NCI-H345 treated with DMSO at 0.1 percent for 48 hours (cell line): ENCODE measurements at regions not wholly inside any gene's neighbourhood (a gene's known extent, or its start where the extent isn't known, plus 50 kb on each side); places are given as distances from the start of the nearest gene placed in this dataset.

Experiments
- DNase-seq: peaks from one replicate; lab custom pipeline; 2025; ENCODE audit not compliant: unreplicated experiment; lab: John Stamatoyannopoulos, UW

DNA sequence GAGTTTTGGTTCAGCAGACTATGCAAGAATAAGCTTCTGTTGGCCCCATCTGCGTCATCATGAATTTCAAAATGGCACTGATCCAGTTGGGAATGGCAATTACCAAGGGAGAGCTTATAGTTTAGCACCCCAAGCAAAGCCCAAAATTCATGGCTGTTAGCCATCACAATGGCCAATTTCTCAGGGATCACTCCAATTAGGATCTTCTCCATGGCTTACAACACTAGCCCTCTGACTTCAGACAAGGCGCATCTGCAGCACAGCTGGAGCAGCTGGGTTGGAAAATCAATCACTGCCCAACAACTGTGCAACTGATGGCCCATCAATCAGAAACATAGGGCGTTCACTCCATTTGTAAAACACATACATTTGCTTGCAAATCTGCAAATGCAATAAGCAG is 273.6 kb downstream of the SRBD1 start:
- no peak for DNase-seq

DNA sequence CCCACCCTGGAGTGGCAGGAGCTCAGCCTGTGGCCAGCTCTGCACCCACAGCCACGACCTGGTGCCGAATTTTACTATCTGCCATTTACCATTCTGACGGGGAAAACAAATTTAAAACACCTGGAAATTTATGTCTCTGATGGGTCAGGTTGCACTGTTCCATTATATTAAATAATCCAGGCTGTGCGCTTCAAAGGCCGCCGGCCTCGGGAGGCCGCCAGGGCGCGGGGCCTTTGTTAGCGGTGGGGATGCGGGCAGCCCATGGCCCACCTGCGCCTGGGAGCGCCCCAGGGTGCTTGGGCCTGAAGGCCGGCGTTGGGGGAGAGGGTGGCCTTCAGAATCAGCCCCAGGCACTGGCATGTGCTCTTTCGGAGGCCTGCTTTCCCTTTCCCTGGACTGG is 276.9 kb downstream of the SRBD1 start:
- no peak for DNase-seq

DNA sequence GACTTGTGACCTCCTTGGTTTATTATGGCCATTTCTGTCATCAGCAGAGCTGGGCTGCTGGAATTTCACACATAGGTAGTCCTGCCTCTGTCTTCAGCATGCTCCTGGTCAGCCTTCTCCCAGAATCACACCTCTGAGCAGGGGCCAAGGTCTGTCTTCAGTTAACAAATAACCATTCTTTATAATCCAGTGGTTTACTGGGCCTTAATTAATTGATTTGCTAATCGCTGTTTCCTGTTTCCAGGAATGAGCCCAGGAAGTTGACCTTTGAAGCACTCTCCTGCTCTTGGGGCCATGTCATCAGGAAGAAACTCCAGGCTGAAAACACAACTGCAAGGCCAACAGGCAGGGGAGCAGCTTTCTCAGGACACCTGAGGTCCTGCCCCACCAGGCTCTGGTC is 278.5 kb downstream of the SRBD1 start:
- no peak for DNase-seq

DNA sequence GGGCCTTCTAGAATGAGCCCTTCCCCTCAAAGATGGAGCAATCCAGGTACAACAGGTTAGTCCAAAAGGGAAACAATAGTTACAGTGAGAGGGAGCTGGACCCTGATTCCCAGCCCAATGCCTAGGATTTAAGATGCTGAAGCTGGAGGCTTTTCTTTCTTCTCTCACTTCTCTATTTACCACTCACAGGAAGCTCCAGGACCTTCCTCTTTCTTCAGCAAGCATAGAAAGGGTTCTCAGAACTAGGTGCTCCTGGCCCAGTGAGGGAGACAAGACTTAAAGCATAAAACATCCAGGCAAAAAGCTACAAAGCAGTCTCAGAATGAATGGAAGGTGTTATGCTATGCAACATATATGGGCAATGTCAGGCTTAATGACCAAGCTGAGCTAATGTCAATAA is 279.0 kb downstream of the SRBD1 start:
- no peak for DNase-seq

DNA sequence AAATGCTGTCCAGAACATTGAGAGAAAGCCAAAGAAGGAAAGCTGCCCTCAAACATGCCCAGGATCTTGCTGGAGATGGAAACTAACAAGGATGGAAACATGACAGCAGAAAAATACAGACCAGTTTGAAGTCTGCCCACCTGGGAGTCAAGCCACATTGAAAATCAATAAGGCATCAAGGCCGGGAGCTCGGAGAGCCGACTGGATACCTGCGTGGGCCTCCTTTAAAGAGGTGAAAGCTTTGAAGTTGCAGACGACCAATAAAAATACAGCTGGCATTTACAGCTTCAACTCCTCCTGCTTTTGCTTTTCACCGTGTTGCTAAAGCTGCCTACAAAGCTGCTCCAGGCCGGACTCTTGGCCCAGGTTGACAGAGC is 279.7 kb downstream of the SRBD1 start:
- DNase-seq: no peak

DNA sequence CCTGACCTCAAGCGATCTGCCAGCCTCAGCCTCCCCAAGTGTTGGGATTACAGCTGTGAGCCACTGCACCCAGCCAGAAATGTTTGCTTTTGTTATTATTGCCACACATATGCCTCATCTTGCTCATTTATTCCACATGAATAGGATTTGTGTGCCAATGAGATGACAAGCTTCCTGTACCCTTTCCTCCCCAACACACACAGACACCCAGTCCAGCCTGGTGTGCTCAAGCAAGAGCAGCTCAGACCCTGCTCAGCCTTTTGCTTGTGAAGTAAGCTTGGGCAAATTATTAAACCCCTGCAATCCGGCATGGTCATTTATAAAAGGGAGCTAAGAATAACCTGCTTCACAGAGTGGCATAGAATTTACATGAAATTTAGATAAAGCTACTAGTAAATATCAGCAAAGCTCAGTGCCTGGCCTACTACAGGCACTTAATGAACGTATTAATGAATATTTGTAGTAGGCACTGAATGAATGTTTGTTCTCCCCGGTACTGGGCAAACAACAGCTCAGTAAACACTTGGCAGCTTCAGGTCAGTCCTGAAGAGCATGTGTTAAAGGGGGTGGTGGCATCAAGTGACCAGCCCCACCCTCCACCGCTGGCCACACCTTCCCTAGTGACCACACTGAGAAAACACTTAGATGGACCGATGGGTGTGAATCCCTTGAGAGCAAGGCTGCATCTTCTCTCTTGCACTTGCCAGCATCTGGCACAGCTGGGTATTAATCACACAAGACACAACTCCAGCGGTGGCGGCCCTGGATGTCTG is 280.2 kb downstream of the SRBD1 start:
- DNase-seq: no peak

DNA sequence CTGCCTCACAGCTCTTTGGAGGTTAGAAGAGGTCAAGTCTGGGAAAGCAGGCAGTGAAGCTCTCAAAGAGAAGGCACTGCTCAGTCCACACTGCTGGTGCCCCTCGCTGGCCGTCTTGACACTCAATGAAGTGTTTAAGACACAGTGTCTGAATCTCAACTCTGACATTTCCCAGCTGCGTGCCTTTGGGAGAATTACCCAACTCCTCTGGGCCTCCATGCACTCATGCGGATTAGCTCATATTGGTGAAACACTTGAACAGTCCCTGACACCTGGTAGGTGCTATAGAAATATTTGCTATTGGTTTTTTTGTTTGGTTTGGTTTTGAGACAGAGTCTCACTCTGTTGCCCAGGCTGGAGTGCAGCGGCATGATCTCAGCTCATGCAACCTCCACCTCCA is 281.0 kb downstream of the SRBD1 start:
- no peak for DNase-seq

DNA sequence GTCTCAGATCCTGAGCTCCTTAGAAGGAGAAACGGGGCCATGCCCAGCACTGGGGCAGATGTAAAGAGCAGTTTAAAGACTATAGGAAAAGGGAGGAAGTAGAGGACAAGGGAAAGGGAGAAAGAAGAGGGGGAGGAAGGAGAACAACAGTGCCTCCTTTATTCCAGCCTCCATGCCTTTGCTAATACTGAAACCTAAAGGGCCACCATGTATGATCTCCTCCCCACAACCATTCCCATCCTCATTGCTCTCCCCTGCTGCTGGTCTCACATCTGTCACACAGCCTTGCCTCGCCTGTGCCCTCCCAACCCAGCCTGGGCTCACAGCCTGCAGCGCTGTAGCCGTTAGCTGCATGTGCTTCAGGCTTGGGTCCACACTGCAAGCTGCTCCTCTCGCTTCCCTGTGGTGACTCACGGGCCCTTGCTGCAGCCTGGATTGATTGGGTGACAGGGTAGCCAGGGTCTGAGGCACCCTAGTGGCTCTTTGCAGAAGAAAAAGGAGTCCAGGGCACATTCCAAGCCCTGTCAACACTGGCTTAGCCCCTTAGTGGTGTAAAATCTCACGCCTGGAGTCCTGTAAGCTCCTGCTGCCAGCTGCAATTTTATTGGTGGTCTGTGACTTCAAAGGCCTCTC is 281.9 kb downstream of the SRBD1 start:
- no peak for DNase-seq

DNA sequence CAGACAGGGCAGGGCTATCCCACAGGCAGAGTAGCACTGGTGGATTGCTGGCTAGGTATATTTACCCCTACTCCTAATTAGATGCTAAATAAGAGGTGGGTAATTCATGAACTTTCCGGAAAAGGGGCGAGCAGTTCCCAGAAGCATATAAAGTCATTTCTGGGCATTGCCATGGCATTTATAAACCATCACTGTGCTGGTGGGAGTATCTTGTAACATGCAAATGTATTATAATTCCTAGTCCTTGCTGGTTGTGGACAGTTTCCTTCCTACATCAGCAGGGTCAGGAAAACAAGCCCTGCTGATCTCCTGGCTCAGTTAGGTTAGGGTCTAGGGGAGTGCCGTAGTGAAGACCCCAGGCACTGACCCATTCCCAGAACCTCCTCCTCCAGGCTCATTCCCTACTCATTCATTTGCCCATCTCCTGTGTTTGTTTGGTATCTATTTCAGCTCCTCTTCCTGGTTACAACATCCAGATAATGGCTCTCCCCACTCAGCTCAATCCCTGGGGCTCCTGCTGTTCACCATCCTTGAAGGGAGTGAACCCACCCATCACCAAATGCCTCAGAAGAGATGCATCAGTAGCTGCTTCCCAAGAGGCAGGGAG is 282.7 kb downstream of the SRBD1 start:
- no peak for DNase-seq

DNA sequence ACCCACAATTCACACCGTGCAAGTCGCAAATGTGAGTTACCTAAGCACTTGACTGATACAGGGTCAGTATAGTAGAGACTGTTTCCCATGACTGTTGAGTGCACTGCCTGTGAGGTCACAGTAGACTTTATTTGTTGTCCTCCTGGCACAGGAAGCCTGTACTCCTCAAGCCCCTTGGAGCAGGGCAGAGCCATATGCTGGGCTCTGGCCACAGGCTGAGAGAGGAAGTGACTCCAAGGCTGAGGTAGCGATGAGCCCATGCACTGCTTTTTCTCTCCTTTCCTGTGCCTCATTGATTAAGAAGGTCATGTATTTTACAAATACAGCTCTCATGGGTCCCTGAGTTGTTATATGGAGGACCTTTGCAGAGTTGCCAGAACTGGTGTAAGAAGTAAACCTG is 287.7 kb downstream of the SRBD1 start:
- no peak for DNase-seq

DNA sequence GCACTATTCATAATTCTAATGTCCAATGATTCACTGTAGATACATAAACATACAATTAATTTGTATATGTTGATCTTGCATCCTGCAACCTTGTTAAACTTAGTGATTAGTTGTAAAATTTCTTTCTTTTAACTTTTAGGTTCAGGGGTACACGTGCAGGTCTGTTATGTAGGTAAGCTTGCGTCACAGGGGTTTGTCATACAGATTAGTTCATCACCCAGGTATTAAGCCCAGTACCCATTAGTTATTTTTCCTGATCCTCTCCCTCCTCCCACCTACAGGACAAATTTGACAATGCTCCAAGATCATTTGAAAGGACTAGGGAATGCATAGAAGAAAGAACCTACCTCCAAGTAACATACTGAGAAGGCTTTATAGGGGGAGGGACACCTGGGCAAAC is 290.1 kb downstream of the SRBD1 start:
- DNase-seq: no peak

DNA sequence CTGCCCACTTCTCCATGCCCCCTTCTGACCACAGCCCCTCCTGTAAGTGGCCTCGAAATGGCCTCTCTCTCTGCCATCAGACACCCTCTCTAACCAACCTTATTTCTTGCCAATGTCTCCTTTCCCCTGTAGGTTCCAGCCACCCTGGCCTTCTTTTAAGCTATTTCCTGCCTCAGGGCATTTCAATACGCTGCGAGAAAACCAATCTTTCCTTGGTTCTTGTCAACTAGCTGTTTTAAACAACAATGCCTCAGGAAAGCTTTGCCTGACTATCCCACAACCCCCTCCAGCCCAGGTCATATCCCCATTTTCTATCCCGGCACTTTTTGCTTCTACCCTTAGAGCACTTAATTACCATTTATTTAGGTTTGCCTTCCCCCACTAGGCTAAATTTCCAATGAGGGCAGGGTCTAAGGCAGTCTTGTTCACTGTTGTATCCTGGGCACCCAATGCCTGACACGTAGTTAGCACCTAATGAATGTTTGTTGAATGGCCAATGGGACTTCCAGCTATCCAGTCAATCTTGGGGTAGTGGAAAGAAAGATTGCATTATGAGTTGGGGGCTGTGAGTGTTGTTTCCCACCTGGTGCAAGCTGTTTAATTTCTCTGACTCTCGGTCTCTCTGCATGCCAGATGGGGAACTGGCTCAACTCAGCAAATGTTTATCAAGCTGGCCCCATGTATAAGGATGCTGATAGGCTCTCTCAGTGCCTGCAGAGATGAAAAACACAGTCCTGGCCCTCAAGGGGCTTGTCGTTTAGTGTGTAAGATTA is 291.2 kb downstream of the SRBD1 start:
- DNase-seq: no peak

DNA sequence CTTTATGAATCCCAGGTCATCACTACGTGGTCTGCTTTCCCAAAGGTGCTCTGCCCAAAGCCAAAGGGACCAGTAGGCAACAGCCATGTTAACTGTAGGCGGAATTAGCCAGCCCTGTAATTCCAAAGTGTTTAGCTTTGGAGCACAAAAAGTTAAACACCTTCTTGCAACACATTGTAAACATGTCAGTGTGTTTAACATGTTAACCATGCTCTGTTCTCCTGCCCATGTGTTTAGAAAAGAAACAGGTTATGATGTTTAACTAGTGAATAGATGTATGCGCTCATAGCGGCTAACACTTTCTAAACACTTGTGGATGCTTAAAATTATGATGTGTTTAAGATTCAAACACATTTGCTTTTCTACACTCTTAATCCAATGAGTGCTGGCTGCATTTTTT is 292.4 kb downstream of the SRBD1 start:
- no peak for DNase-seq

DNA sequence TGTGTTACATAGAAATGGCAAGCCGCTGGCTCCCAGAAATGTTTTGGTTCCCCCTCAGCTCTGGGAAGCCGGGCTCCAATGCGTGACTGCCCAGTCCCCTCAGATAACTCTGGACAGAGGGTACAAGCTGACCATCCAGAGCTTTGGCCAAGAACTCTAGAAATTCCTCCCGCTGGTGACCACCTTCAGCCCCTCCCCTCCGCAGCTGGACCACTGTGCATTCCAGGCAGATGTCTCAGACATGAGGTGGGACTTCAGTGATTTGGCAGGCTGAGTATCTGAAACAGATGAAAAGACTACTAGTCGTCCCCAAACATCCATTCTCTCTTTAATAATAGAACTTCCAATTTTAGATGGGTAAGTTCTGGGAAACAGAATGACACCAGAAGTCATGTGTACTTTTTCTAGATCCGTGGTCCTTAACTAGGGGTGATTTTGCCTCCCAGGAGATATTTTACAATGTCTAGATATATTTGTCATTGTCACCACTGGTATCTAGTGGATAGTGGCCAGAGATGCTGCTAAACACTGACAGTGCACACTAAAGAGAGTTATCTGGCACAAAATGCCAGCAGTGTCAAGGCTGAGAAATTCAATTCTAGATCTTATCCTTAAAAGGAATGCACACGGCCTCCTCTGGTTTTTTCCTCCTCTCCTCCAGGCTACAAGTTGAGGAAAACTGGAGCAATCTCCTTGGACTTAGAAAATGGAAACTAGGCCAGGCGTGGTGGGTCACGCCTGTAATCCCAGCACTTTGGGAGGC is 294.3 kb downstream of the SRBD1 start:
- DNase-seq: no peak

DNA sequence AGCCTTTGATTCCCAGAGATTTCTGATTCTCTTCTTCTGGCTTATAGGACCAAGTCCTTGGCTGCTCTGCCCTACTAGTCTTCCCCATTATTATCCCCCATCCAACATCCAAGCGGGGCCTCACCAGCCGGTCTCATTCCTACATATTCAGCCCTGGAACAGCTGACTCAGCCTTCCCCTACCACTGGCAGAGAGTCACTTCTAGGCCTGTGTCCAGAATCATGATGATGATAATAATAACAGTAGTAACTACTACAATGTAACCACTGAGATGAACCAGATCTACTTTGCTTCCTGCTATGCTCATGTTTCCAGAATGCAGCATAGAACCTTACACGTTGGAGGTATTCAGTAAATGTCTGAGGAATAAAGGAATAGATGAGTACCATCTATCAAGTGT is 295.2 kb downstream of the SRBD1 start:
- DNase-seq: no peak

DNA sequence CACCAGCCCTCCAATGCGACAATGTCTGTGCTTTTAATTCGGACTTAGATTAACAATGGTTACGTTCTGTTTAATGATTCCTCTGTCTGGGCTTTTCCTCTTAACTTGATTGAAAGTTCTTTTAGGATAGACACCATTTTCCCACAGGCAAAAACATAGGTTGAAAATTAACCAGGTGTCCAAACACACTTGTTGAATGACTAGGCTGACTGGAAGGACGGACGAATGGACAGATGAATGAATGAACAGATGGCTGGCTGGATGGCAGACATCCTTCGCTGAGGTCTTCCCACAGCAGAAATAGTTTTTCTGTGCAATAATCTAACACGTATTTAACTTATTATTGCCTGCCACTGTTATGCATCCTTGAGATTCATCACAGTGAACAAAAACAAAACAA is 298.8 kb downstream of the SRBD1 start:
- DNase-seq: no peak

DNA sequence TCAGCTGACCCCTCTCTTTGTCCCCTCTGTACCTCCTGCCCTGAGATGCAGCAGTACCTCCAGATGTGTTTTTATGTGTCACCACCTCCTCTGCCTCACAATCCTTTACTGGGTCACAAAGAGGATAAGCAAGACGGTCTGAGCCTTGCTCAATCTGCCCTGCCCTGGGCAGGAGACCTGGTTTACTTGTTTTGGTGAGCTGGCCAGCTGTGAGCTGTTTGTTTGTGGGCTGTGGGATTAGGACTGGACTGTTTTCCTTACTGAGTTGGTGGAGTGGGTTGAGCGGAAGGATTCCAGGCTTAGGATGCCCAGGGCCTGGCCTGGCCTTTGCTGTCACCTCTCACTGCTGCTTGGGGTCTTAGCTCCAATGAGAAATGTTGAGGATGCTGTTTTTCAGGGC is 299.5 kb downstream of the SRBD1 start:
- no peak for DNase-seq

DNA sequence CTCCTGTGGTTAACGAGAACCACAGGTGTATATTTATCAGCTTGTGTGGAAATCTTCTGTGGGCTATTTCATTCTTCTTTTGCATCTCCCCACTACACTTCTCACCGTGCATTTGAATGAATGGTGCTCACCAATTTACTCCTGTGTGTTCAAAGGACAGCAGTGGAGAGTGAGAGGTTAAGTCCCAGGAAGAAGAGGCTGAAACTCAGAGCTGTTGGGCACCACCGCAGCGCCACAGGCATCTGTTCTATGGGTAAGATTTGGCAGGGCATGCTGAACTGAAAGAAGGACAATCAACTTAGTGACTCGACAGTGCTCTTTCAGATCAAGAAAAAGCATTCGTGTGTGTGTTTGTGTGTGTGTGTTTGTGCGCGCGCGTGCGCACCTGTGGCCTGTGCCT is 297.9 kb upstream of the SIX2 start:
- DNase-seq: no peak

DNA sequence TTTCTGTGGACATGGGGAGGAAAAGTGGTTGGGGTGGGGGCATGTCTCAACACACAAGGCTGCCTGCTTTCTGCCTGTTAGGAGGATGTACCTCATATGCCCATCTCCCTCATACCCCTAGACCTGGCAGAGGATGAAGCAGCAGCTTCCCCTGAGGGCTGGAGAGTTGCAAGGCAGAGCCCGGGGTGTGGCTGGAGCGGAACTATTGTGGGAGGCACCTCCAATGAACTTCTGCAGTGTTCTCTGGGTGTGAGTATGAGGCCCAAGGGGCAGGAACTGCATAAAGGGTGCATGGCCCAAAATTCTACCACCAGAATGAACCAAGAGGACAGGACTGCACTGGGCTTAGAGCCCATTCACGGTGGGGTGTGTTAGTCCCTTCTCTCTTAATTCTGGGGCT is 296.3 kb upstream of the SIX2 start:
- no peak for DNase-seq

DNA sequence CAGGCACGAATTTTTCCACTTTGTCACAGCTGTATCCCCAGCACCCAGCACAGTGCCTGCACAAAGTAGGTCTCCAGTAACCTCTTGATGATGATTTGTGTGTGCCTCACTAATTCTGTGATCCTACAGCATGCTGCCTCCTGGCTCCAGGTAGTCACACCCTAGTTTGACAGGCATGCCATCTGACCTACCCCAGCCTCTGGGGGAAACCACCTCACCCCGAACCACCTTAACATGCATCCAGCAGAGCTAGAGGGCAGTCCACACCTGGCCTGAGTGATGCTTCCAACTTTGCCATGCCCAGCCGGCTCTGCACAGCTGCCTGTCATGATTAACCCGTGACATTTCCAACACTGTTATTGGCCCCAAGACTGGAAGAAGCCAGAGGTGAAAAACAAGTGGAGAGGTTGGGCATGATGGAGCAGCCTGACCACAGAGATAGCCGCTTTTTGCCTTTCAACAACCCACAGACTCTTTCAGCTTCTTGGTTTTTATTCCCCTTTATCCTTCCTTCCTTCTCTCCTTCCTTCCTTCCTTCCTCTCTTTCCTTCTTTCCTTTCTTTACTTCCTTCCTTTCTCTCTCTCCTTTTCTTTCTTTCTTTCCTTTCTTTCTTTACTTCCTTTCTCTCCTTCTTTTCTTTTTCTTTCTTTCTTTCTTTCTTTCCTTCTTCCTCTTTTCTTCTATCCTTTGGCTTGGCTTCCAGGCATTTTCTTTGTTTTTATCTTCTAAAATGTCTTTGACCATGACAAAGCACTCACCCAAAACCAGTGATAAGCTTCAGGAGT is 294.4 kb upstream of the SIX2 start:
- DNase-seq: no peak
